ENCODE measurements at regions not wholly inside any gene's neighbourhood (a gene's known extent, or its start where the extent isn't known, plus 50 kb on each side); places are given as distances from the start of the nearest gene placed in this dataset.

GRCh38 chr6:139472351-139473015 lies 98.0 kb upstream of the CITED2 start:
- WGBS, 2 donors = 20 to 24% methylated on average over 12 of the region's 12 CpGs
- DNase-seq (no peak), ATAC-seq (ENCODE audit: low FRiP score) (no peak)
- no peaks in the 10 kb centered on the region for H3K36me3 ChIP-seq (ENCODE audit: control insufficient read depth in 1 of 2, insufficient read depth in 2 of 2, low read length in 1 of 2)
- peak overlapping the region in 1 of 2 donors; percentile 27 for H3K27ac ChIP-seq (ENCODE audit: low read depth in 1 of 2, low read length in 2 of 2)
- H3K4me3 ChIP-seq (ENCODE audit: low read length in 2 of 2) = peak overlapping the region in 1 of 2 donors; percentile 4
- no peaks in the 10 kb centered on the region for H3K9me3 ChIP-seq (ENCODE audit: control insufficient read depth, low read length)
- peaks cover 3 to 5% of the 10 kb centered on the region in 2 donors for H3K4me1 ChIP-seq (ENCODE audit: control insufficient read depth in 1 of 2, insufficient read depth in 2 of 2, low read length in 2 of 2)
- no peaks in the 10 kb centered on the region for H3K27me3 ChIP-seq (ENCODE audit: control insufficient read depth in 1 of 2, insufficient read depth in 2 of 2, low read length in 1 of 2)
- intact Hi-C loops (cut with DNase I) = no loop called here

- H3K27me3 ChIP-seq (ENCODE audit: control insufficient read depth in 1 of 2, insufficient read depth in 2 of 2, low read length in 1 of 2) = no peaks in the 10 kb centered on the region
- peaks cover 3 to 5% of the 10 kb centered on the region in 2 donors for H3K4me1 ChIP-seq (ENCODE audit: control insufficient read depth in 1 of 2, insufficient read depth in 2 of 2, low read length in 2 of 2)
- no peaks in the 10 kb centered on the region for H3K9me3 ChIP-seq (ENCODE audit: control insufficient read depth, low read length)
- H3K36me3 ChIP-seq (ENCODE audit: control insufficient read depth in 1 of 2, insufficient read depth in 2 of 2, low read length in 1 of 2) = no peaks in the 10 kb centered on the region
- intact Hi-C loops (cut with DNase I) = no loop called here
- no peak for ATAC-seq (ENCODE audit: low FRiP score)
- H3K4me3 ChIP-seq (ENCODE audit: low read length in 2 of 2) = no peak overlapping the region
- H3K27ac ChIP-seq (ENCODE audit: low read depth in 1 of 2, low read length in 2 of 2) = no peak overlapping the region
- WGBS, 2 donors = 96% methylated on average over 8 of the region's 8 CpGs
- no peak for DNase-seq
Observed at GRCh38 chr6:139470997-139471396, 96.5 kb upstream of the CITED2 start.

GRCh38 chr6:139468178-139468819 lies 93.9 kb upstream of the CITED2 start:
- Histone ChIP-seq H3K27me3 (ENCODE audit: control insufficient read depth in 1 of 2, insufficient read depth in 2 of 2, low read length in 1 of 2) (no peaks in the 10 kb centered on the region), H3K9me3 (ENCODE audit: control insufficient read depth, low read length) (no peaks in the 10 kb centered on the region), H3K27ac (ENCODE audit: low read depth in 1 of 2, low read length in 2 of 2) (no peak overlapping the region), H3K4me3 (ENCODE audit: low read length in 2 of 2) (no peak overlapping the region), H3K36me3 (ENCODE audit: control insufficient read depth in 1 of 2, insufficient read depth in 2 of 2, low read length in 1 of 2) (no peaks in the 10 kb centered on the region), H3K4me1 (ENCODE audit: control insufficient read depth in 1 of 2, insufficient read depth in 2 of 2, low read length in 2 of 2) (peaks cover 0 to 2% of the 10 kb centered on the region in 2 donors)
- intact Hi-C loops (cut with DNase I) = no loop called here
- 85 to 86% methylated on average over 4 of the region's 4 CpGs for WGBS, 2 donors
- no peak for DNase-seq
- ATAC-seq (ENCODE audit: low FRiP score) = no peak

- H3K27me3 ChIP-seq (ENCODE audit: control insufficient read depth in 1 of 2, insufficient read depth in 2 of 2, low read length in 1 of 2) = no peaks in the 10 kb centered on the region
- DNase-seq = no peak
- ATAC-seq (ENCODE audit: low FRiP score) = no peak
- no peaks in the 10 kb centered on the region for H3K4me1 ChIP-seq (ENCODE audit: control insufficient read depth in 1 of 2, insufficient read depth in 2 of 2, low read length in 2 of 2)
- H3K9me3 ChIP-seq (ENCODE audit: control insufficient read depth, low read length) = no peaks in the 10 kb centered on the region
- intact Hi-C loops (cut with DNase I) = no loop called here
- H3K36me3 ChIP-seq (ENCODE audit: control insufficient read depth in 1 of 2, insufficient read depth in 2 of 2, low read length in 1 of 2) = no peaks in the 10 kb centered on the region
- WGBS, 2 donors = 84% methylated on average over 7 of the region's 7 CpGs
- no peak overlapping the region for H3K4me3 ChIP-seq (ENCODE audit: low read length in 2 of 2)
- H3K27ac ChIP-seq (ENCODE audit: low read depth in 1 of 2, low read length in 2 of 2) = no peak overlapping the region
Observed at GRCh38 chr6:139457476-139457875, 83.0 kb upstream of the CITED2 start.

GRCh38 chr6:139452148-139452876 lies 77.9 kb upstream of the CITED2 start:
- intact Hi-C loops (cut with DNase I) = no loop called here
- Histone ChIP-seq H3K36me3 (ENCODE audit: control insufficient read depth in 1 of 2, insufficient read depth in 2 of 2, low read length in 1 of 2) (no peaks in the 10 kb centered on the region), H3K27ac (ENCODE audit: low read depth in 1 of 2, low read length in 2 of 2) (no peak overlapping the region), H3K4me1 (ENCODE audit: control insufficient read depth in 1 of 2, insufficient read depth in 2 of 2, low read length in 2 of 2) (no peaks in the 10 kb centered on the region), H3K9me3 (ENCODE audit: control insufficient read depth, low read length) (no peaks in the 10 kb centered on the region), H3K27me3 (ENCODE audit: control insufficient read depth in 1 of 2, insufficient read depth in 2 of 2, low read length in 1 of 2) (no peaks in the 10 kb centered on the region), H3K4me3 (ENCODE audit: low read length in 2 of 2) (no peak overlapping the region)
- no peak for DNase-seq
- 96 to 100% methylated on average over 2 of the region's 2 CpGs for WGBS, 2 donors
- no peak for ATAC-seq (ENCODE audit: low FRiP score)

- intact Hi-C loops (cut with DNase I) = no loop called here
- no peaks in the 10 kb centered on the region for H3K4me1 ChIP-seq (ENCODE audit: control insufficient read depth in 1 of 2, insufficient read depth in 2 of 2, low read length in 2 of 2)
- no peaks in the 10 kb centered on the region for H3K9me3 ChIP-seq (ENCODE audit: control insufficient read depth, low read length)
- no peak overlapping the region for H3K27ac ChIP-seq (ENCODE audit: low read depth in 1 of 2, low read length in 2 of 2)
- DNase-seq (no peak), ATAC-seq (ENCODE audit: low FRiP score) (no peak)
- no peak overlapping the region for H3K4me3 ChIP-seq (ENCODE audit: low read length in 2 of 2)
- H3K36me3 ChIP-seq (ENCODE audit: control insufficient read depth in 1 of 2, insufficient read depth in 2 of 2, low read length in 1 of 2) = no peaks in the 10 kb centered on the region
- no peaks in the 10 kb centered on the region for H3K27me3 ChIP-seq (ENCODE audit: control insufficient read depth in 1 of 2, insufficient read depth in 2 of 2, low read length in 1 of 2)
Observed at GRCh38 chr6:139449611-139450000, 75.2 kb upstream of the CITED2 start.

GRCh38 chr6:139448998-139449610 lies 74.7 kb upstream of the CITED2 start:
- Histone ChIP-seq H3K4me3 (ENCODE audit: low read length in 2 of 2) (no peak overlapping the region), H3K4me1 (ENCODE audit: control insufficient read depth in 1 of 2, insufficient read depth in 2 of 2, low read length in 2 of 2) (no peaks in the 10 kb centered on the region), H3K9me3 (ENCODE audit: control insufficient read depth, low read length) (no peaks in the 10 kb centered on the region), H3K36me3 (ENCODE audit: control insufficient read depth in 1 of 2, insufficient read depth in 2 of 2, low read length in 1 of 2) (no peaks in the 10 kb centered on the region), H3K27me3 (ENCODE audit: control insufficient read depth in 1 of 2, insufficient read depth in 2 of 2, low read length in 1 of 2) (no peaks in the 10 kb centered on the region), H3K27ac (ENCODE audit: low read depth in 1 of 2, low read length in 2 of 2) (no peak overlapping the region)
- DNase-seq = no peak
- intact Hi-C loops (cut with DNase I) = no loop called here
- 93 to 94% methylated on average over 4 of the region's 4 CpGs for WGBS, 2 donors
- no peak for ATAC-seq (ENCODE audit: low FRiP score)

- no peak for ATAC-seq (ENCODE audit: low FRiP score)
- Histone ChIP-seq H3K4me1 (ENCODE audit: control insufficient read depth in 1 of 2, insufficient read depth in 2 of 2, low read length in 2 of 2) (no peaks in the 10 kb centered on the region), H3K4me3 (ENCODE audit: low read length in 2 of 2) (no peak overlapping the region), H3K27ac (ENCODE audit: low read depth in 1 of 2, low read length in 2 of 2) (no peak overlapping the region), H3K9me3 (ENCODE audit: control insufficient read depth, low read length) (no peaks in the 10 kb centered on the region), H3K27me3 (ENCODE audit: control insufficient read depth in 1 of 2, insufficient read depth in 2 of 2, low read length in 1 of 2) (no peaks in the 10 kb centered on the region), H3K36me3 (ENCODE audit: control insufficient read depth in 1 of 2, insufficient read depth in 2 of 2, low read length in 1 of 2) (no peaks in the 10 kb centered on the region)
- WGBS, 2 donors = 93 to 95% methylated on average over 2 of the region's 2 CpGs
- no peak for DNase-seq
- intact Hi-C loops (cut with DNase I) = no loop called here
Observed at GRCh38 chr6:139448051-139448649, 73.7 kb upstream of the CITED2 start.
